GM15510 (cell line): ENCODE measurements at regions not wholly inside any gene's neighbourhood (a gene's known extent, or its start where the extent isn't known, plus 50 kb on each side); places are given as distances from the start of the nearest gene placed in this dataset.

ENCODE experiments used
- POLR2A ChIP-seq: IDR thresholded peaks from 3 replicates; pipeline ENCODE4 v1.6.1; 2011; ENCODE audit warnings: borderline replicate concordance; ENCODE audit not compliant: insufficient read length; ENCODE audit errors: extremely low read depth

GRCh38 chr2:75344146-75344545, 144.8 kb upstream of the TACR1 start:
- TF ChIP-seq POLR2A, result no peak

GRCh38 chr2:75342504-75343175, 143.3 kb upstream of the TACR1 start:
- TF ChIP-seq POLR2A, result no peak

- no peak for TF ChIP-seq POLR2A
These were observed 141.2 kb upstream of the TACR1 start for GRCh38 chr2:75340560-75340959.

GRCh38 chr2:75338461-75338860, 139.1 kb upstream of the TACR1 start:
- no peak for TF ChIP-seq POLR2A

- no peak for TF ChIP-seq POLR2A
These were observed 138.3 kb upstream of the TACR1 start for GRCh38 chr2:75337619-75338018.

GRCh38 chr2:75337016-75337415, 137.7 kb upstream of the TACR1 start:
- TF ChIP-seq POLR2A, result no peak

- TF ChIP-seq POLR2A, result no peak
These were observed 137.1 kb upstream of the TACR1 start for GRCh38 chr2:75336451-75336850.

- TF ChIP-seq POLR2A, result no peak
These were observed 134.8 kb upstream of the TACR1 start for GRCh38 chr2:75334076-75334475.

- no peak for TF ChIP-seq POLR2A
These were observed 134.3 kb upstream of the TACR1 start for GRCh38 chr2:75333646-75334045.

- no peak for TF ChIP-seq POLR2A
These were observed 128.8 kb upstream of the TACR1 start for GRCh38 chr2:75328156-75328555.

- no peak for TF ChIP-seq POLR2A
These were observed 128.0 kb upstream of the TACR1 start for GRCh38 chr2:75327334-75327733.

- no peak for TF ChIP-seq POLR2A
These were observed 127.3 kb upstream of the TACR1 start for GRCh38 chr2:75326645-75327044.

GRCh38 chr2:75325594-75325993, 126.3 kb upstream of the TACR1 start:
- no peak for TF ChIP-seq POLR2A

GRCh38 chr2:75324861-75325284, 125.6 kb upstream of the TACR1 start:
- TF ChIP-seq POLR2A, result no peak

GRCh38 chr2:75324141-75324540, 124.8 kb upstream of the TACR1 start:
- no peak for TF ChIP-seq POLR2A

GRCh38 chr2:75321599-75321922, 122.2 kb upstream of the TACR1 start:
- TF ChIP-seq POLR2A, result no peak
